ENCODE measurements at regions not wholly inside any gene's neighbourhood (a gene's known extent, or its start where the extent isn't known, plus 50 kb on each side); places are given as distances from the start of the nearest gene placed in this dataset.

- peak in 1 of 2 donors; percentile 58 for DNase-seq
- Histone ChIP-seq H3K4me3 (no peak overlapping the region), H3K9me3 (peaks cover 0 to 3% (median 0%) of the 10 kb centered on the region in 4 donors), H3K27ac (peak overlapping the region in 2 of 4 donors; percentile 12 to 22), H3K36me3 (no peaks in the 10 kb centered on the region), H3K4me1 (peaks cover 11 to 23% (median 19%) of the 10 kb centered on the region in 4 donors), H3K27me3 (no peaks in the 10 kb centered on the region)
- peak in 1 of 2 donors; percentile 86 for ATAC-seq (ENCODE audit: low FRiP score in 2 of 2)
- 33 to 40% methylated on average over 6 of the region's 6 CpGs for WGBS, 2 donors
- TF ChIP-seq POLR2A (IDR thresholded peaks at IDR 0.05), result no peak
- no peak for TF ChIP-seq EP300 (IDR thresholded peaks at IDR 0.05)
- TF ChIP-seq POLR2AphosphoS5 (IDR thresholded peaks at IDR 0.05), result no peak
- no peak for TF ChIP-seq CTCF (IDR thresholded peaks at IDR 0.05)
Observed at GRCh38 chr1:168469690-168470089, 74.1 kb downstream of the XCL2 start.

DNA sequence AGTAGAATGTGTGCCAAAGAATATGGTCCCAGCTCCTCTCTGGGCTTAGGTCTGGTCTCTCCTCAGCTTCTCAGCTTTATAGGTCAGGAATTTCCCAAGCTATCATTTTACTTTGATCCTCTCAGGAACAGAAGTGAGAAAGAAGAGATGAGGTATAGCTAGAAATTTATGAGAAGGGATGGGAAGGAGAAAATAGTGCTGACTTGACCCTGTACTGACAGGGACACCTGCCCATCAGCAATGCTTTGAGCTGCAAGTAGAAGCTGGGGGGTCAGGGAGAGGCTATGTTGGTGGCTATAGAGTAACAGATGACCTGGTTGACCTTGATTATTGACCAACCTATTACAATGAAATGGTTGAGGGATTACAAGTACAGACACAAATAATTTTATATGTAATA, 75.0 kb downstream of the XCL2 start:
- no peak for DNase-seq
- H3K4me1 ChIP-seq, result peaks cover 11 to 23% (median 19%) of the 10 kb centered on the region in 4 donors
- H3K9me3 ChIP-seq, result no peaks in the 10 kb centered on the region
- H3K27ac ChIP-seq, result peak overlapping the region in 1 of 4 donors; percentile 22
- TF ChIP-seq POLR2A (IDR thresholded peaks at IDR 0.05) (no peak), EP300 (IDR thresholded peaks at IDR 0.05) (no peak), POLR2AphosphoS5 (IDR thresholded peaks at IDR 0.05) (no peak)
- H3K27me3 ChIP-seq, result no peaks in the 10 kb centered on the region
- no peaks in the 10 kb centered on the region for H3K36me3 ChIP-seq
- H3K4me3 ChIP-seq, result no peak overlapping the region
- ATAC-seq (ENCODE audit: low FRiP score in 2 of 2), result no peak

DNA sequence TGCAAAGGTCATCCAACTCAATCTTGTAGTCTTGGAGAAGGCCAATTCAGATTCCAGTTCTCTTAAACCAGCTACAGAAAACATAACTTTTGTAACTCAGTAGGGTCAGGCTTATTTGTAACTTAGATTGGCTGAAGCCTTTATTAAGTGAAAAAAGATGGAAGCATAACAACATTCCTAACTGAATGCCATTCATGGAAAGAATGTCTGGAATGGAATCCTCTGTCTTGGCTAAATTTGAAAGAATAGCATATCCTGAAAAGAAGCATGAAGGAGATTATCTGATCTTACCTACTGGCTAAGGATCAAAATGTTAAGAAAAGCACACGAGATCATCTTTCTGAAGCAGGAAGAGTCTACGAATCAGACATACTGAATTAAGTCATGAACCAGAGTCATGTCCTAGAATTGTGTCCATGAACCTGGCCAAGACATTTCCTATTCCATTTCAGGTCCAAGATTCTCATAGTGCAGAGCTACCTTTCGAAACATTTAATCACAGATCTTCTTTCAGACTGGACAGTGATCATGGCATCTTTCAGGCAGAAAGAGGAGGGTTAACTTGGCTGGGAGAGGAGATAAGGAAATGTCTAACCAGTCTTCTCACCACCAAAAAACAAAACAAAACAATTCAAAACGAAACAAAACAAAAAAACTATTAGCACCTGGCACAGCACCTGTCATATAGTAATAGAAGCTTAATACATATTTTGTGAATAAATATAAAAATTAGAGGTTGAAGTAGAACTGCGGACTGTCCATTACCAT, 75.6 kb downstream of the XCL2 start:
- WGBS, 2 donors, result 64 to 69% methylated on average over 5 of the region's 5 CpGs
- Histone ChIP-seq H3K4me1 (peaks cover 11 to 23% (median 19%) of the 10 kb centered on the region in 4 donors), H3K27ac (peak overlapping the region in 1 of 4 donors; percentile 22), H3K9me3 (no peaks in the 10 kb centered on the region), H3K4me3 (no peak overlapping the region), H3K36me3 (no peaks in the 10 kb centered on the region), H3K27me3 (no peaks in the 10 kb centered on the region)
- no peak for ATAC-seq (ENCODE audit: low FRiP score in 2 of 2)
- no peak for DNase-seq
- TF ChIP-seq EP300 (IDR thresholded peaks at IDR 0.05) (no peak), POLR2A (IDR thresholded peaks at IDR 0.05) (no peak), POLR2AphosphoS5 (IDR thresholded peaks at IDR 0.05) (no peak)

DNA sequence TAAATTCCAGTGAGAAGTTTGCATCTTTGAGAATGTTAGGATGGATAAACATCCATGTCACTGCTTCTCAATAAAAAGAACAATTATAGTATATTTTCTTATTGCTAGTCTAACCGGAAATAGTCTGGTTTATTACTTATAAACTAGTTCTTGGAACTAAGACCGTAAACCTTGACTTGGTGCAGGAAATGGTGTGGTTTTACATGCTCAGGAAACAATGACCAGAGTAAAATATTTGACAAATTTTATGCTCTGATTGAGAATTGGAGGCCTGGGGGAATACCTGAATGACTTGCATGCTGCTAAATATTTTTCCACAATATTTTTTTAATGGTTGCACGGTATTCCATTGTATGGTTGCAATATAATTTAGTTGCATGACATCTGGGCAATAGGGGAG, 76.3 kb downstream of the XCL2 start:
- Histone ChIP-seq H3K4me3 (no peak overlapping the region), H3K27ac (no peak overlapping the region), H3K9me3 (no peaks in the 10 kb centered on the region), H3K27me3 (no peaks in the 10 kb centered on the region), H3K4me1 (peaks cover 11 to 23% (median 19%) of the 10 kb centered on the region in 4 donors), H3K36me3 (no peaks in the 10 kb centered on the region)
- no peak for DNase-seq
- 49 to 54% methylated on average over 3 of the region's 3 CpGs for WGBS, 2 donors
- TF ChIP-seq CTCF (IDR thresholded peaks at IDR 0.05), result no peak
- TF ChIP-seq POLR2AphosphoS5 (IDR thresholded peaks at IDR 0.05), result no peak
- no peak for ATAC-seq (ENCODE audit: low FRiP score in 2 of 2)

DNA sequence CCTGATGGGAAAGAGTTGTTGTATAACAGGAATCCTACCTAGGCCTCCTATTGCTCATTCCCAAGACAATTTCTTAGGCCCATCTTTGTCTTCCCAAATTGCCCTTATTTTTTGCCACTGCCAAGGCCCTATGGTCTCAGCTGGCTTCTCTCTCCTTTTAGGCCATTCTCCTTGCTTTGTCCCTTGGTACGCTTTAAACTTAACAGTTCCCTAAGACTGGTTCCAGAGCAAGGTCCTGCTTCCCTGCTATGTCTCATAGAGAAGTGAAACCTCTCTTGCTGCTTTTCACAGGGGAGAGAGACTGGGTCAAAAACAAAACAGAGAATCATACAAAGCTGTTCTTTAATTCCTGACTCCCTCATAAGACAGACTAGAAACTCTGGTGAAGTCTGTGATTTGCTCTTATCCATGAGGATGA, 77.1 kb downstream of the XCL2 start:
- no peak for DNase-seq
- no peak for TF ChIP-seq POLR2AphosphoS5 (IDR thresholded peaks at IDR 0.05)
- TF ChIP-seq CTCF (IDR thresholded peaks at IDR 0.05), result no peak
- Histone ChIP-seq H3K4me3 (no peak overlapping the region), H3K4me1 (peaks cover 11 to 23% (median 19%) of the 10 kb centered on the region in 4 donors), H3K27me3 (no peaks in the 10 kb centered on the region), H3K27ac (peak overlapping the region in 3 of 4 donors; percentile 8 to 18 (median 9)), H3K36me3 (no peaks in the 10 kb centered on the region), H3K9me3 (no peaks in the 10 kb centered on the region)
- peak in 1 of 2 donors; percentile 38 for ATAC-seq (ENCODE audit: low FRiP score in 2 of 2)
- 83 to 85% methylated on average over 1 of the region's 1 CpG for WGBS, 2 donors

All from upper lobe of left lung (tissue), 6 donors.